Liver (tissue), 7 donors: ENCODE measurements at regions not wholly inside any gene's neighbourhood (a gene's known extent, or its start where the extent isn't known, plus 50 kb on each side); places are given as distances from the start of the nearest gene placed in this dataset.

ENCODE experiments used
- DNase-seq: peaks from one replicate; pipeline ENCODE4 v3.0.0-alpha.2; 2017; ENCODE audit warnings: low spot score
- H3K27ac ChIP-seq, 2 donors: one replicate each; pipeline ENCODE4 v1.7.0; 2013; ENCODE audit warnings: inconsistent platforms in 2 of 2, low read length in 2 of 2, control low read depth in 1 of 2, low read depth in 1 of 2, mild to moderate bottlenecking in 1 of 2
- H3K27me3 ChIP-seq, 4 donors: one replicate each; pipeline versions ENCODE4 v1.6.1 to v1.7.0; 2013; ENCODE audit warnings: low read length in 3 of 4, inconsistent platforms in 1 of 4, mild to moderate bottlenecking in 1 of 4, moderate library complexity in 1 of 4; ENCODE audit not compliant: control insufficient read depth in 4 of 4, insufficient read depth in 4 of 4
- H3K36me3 ChIP-seq, 4 donors: one replicate each; pipeline versions ENCODE4 v1.6.1 to v1.7.0; 2013; ENCODE audit warnings: low read length in 3 of 4, mild to moderate bottlenecking in 3 of 4, low read depth in 1 of 4, moderate library complexity in 1 of 4; ENCODE audit not compliant: control insufficient read depth in 4 of 4, insufficient read depth in 3 of 4
- H3K4me1 ChIP-seq, 4 donors: one replicate each; pipeline versions ENCODE4 v1.6.1 to v1.7.0; 2013; ENCODE audit warnings: low read length in 3 of 4, mild to moderate bottlenecking in 3 of 4, moderate library complexity in 1 of 4; ENCODE audit not compliant: control insufficient read depth in 4 of 4, insufficient read depth in 4 of 4
- H3K4me3 ChIP-seq, 3 donors: one replicate each; pipeline versions ENCODE4 v1.6.1 to v1.7.0; 2013; ENCODE audit warnings: low read length in 3 of 3, control low read depth in 1 of 3, low read depth in 1 of 3, mild to moderate bottlenecking in 1 of 3
- H3K9ac ChIP-seq, 2 donors: one replicate each; pipeline ENCODE4 v1.7.0; 2013; ENCODE audit warnings: low read length in 2 of 2, mild to moderate bottlenecking in 2 of 2, moderate library complexity in 2 of 2, control low read depth in 1 of 2, low read depth in 1 of 2
- H3K9me3 ChIP-seq, 4 donors: one replicate each; pipeline versions ENCODE4 v1.6.1 to v1.7.0; 2013; ENCODE audit warnings: low read length in 3 of 4; ENCODE audit not compliant: control insufficient read depth in 4 of 4
- EGR1 ChIP-seq, 2 donors: IDR thresholded peaks; 2 replicates each; pipeline ENCODE4 v1.6.1; 2016 to 2018; ENCODE audit warnings: antibody characterized with exemption in 2 of 2, low read depth in 2 of 2
- FOXA2 ChIP-seq: IDR thresholded peaks from 2 replicates; pipeline ENCODE4 v1.6.1; 2016; ENCODE audit warnings: antibody characterized with exemption
- GABPA ChIP-seq, 2 donors: IDR thresholded peaks in 1 of 2; conservative IDR thresholded peaks in 1 of 2; 2 replicates each; pipeline ENCODE4 v1.6.1; 2016; ENCODE audit warnings: antibody characterized with exemption in 2 of 2, mild to moderate bottlenecking in 1 of 2, moderate library complexity in 1 of 2
- HNF4A ChIP-seq, 2 donors: conservative IDR thresholded peaks; 2 replicates each; pipeline ENCODE4 v1.6.1; 2016; ENCODE audit warnings: antibody characterized with exemption in 2 of 2, mild to moderate bottlenecking in 2 of 2
- HNF4G ChIP-seq: IDR thresholded peaks from 2 replicates; pipeline ENCODE4 v1.6.1; 2016; ENCODE audit warnings: antibody characterized with exemption
- JUND ChIP-seq, 2 donors: IDR thresholded peaks; 2 replicates each; pipeline ENCODE4 v1.6.1; 2016; ENCODE audit warnings: antibody characterized with exemption in 2 of 2
- NR2F2 ChIP-seq: IDR thresholded peaks from 2 replicates; pipeline ENCODE4 v1.6.1; 2016; ENCODE audit warnings: antibody characterized with exemption
- RAD21 ChIP-seq, 2 donors: IDR thresholded peaks; 2 replicates each; pipeline ENCODE4 v1.6.1; 2016; ENCODE audit warnings: antibody characterized with exemption in 2 of 2, mild to moderate bottlenecking in 2 of 2
- RXRA ChIP-seq, 2 donors: IDR thresholded peaks; 2 replicates each; pipeline ENCODE4 v1.6.1; 2017 to 2018; ENCODE audit warnings: antibody characterized with exemption in 2 of 2, mild to moderate bottlenecking in 1 of 2
- TAF1 ChIP-seq: conservative IDR thresholded peaks from 2 replicates; pipeline ENCODE4 v1.6.1; 2016; ENCODE audit warnings: antibody characterized with exemption, mild to moderate bottlenecking
- YY1 ChIP-seq: IDR thresholded peaks from 2 replicates; pipeline ENCODE4 v1.6.1; 2016; ENCODE audit warnings: antibody characterized with exemption, mild to moderate bottlenecking
- WGBS: extraction: QIAGEN DNeasy Blood & Tissue Kit; methylation state at CpG from one replicate; pipeline ENCODE4 v1.1.7; 2013; 5-methylcytosine and 5-hydroxymethylcytosine counted together
- TF ChIP-seq, protein P1 (sequence below): IDR thresholded peaks from 2 replicates; pipeline ENCODE4 v1.6.1; 2016; ENCODE audit warnings: antibody characterized with exemption
- TF ChIP-seq, protein P2 (sequence below): IDR thresholded peaks from 2 replicates; pipeline ENCODE4 v1.6.1; 2016; ENCODE audit warnings: antibody characterized with exemption
- TF ChIP-seq, protein P3 (sequence below): IDR thresholded peaks from 2 replicates; pipeline ENCODE4 v1.6.1; 2016; ENCODE audit warnings: antibody characterized with exemption
- TF ChIP-seq, protein P4 (sequence below): IDR thresholded peaks from 2 replicates; pipeline ENCODE4 v1.6.1; 2016; ENCODE audit warnings: antibody characterized with exemption, mild to moderate bottlenecking
- donor health status: healthy.
- donor health status: healthy.
- donor health status: healthy.
- donor health status: healthy.

DNA sequence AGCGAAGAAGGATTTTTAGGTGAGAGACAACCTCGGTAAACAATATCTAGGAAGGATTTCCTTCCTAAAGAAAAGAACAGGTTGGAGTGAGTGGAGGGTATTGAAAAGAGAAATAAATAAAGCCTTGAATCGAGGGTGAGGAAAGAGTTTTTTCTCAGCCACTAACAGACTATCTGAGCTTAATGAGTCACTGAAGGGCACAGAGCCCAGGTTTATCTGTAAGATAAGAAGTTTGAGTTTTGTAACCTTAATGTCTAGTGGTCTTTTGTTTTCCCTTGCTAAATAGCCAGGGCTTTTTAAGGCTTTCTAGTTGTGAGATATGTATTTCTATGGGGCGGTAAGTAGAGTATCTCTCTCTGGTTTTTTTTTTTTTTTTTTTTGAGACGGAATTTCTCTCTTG is 394.5 kb upstream of the KIRREL3 start:
- no peak overlapping the region for H3K9ac ChIP-seq
- H3K4me3 ChIP-seq: no peak overlapping the region
- no peak overlapping the region for H3K27ac ChIP-seq
- WGBS: 81% methylated on average over 5 of the region's 5 CpGs
- DNase-seq: no peak
- no peaks in the 10 kb centered on the region for H3K9me3 ChIP-seq
- H3K36me3 ChIP-seq: no peaks in the 10 kb centered on the region
- TF ChIP-seq, protein P1, sequence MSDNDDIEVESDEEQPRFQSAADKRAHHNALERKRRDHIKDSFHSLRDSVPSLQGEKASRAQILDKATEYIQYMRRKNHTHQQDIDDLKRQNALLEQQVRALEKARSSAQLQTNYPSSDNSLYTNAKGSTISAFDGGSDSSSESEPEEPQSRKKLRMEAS: no peak
- peaks cover 0 to 8% (median 0%) of the 10 kb centered on the region in 4 donors for H3K27me3 ChIP-seq
- no peaks in the 10 kb centered on the region for H3K4me1 ChIP-seq

DNA sequence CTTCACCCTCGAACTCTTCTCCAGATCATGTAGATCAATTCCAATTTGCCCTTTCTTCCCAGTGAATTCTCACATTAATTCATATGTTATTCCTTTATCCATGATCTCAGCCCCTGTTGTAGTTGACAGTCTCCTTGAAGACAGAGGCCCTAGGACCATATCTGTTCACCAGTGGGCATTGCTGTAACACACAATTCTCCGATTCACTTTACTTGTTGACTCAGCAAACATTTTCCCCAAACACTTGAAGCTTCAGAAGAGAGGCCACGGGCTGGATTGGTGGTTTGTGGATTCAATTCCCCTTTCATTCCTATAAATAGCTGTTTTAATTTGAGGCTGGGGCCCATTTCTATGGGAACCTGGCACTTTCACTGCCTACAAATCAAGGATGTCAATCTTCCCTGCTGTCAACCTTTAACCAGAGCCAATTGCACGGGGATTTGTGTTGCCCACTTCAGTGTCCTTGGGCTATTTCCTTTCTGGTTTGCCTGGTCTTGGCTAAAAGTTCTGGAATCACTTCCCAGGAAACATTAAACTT is 393.0 kb upstream of the KIRREL3 start:
- Histone ChIP-seq H3K4me1 (no peaks in the 10 kb centered on the region), H3K27ac (no peak overlapping the region), H3K36me3 (no peaks in the 10 kb centered on the region), H3K9me3 (no peaks in the 10 kb centered on the region), H3K27me3 (peaks cover 0 to 5% (median 0%) of the 10 kb centered on the region in 4 donors), H3K9ac (no peak overlapping the region), H3K4me3 (no peak overlapping the region)
- 55% methylated on average over 4 of the region's 4 CpGs for WGBS
- TF ChIP-seq FOXA2 (no peak), RXRA (IDR thresholded peaks at IDR 0.05) (no peak), EGR1 (IDR thresholded peaks at IDR 0.05; ENCODE audit: low read depth in 2 of 2) (no peak), HNF4G (no peak), JUND (IDR thresholded peaks at IDR 0.05) (no peak), TAF1 (no peak), GABPA (IDR thresholded peaks at IDR 0.05 in 1 of 2, conservative IDR thresholded peaks at IDR 0.05 in 1 of 2) (no peak), HNF4A (conservative IDR thresholded peaks at IDR 0.05) (no peak), RAD21 (IDR thresholded peaks at IDR 0.05) (no peak)
- TF ChIP-seq, protein P2, sequence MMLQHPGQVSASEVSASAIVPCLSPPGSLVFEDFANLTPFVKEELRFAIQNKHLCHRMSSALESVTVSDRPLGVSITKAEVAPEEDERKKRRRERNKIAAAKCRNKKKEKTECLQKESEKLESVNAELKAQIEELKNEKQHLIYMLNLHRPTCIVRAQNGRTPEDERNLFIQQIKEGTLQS: no peak
- TF ChIP-seq, protein P3, sequence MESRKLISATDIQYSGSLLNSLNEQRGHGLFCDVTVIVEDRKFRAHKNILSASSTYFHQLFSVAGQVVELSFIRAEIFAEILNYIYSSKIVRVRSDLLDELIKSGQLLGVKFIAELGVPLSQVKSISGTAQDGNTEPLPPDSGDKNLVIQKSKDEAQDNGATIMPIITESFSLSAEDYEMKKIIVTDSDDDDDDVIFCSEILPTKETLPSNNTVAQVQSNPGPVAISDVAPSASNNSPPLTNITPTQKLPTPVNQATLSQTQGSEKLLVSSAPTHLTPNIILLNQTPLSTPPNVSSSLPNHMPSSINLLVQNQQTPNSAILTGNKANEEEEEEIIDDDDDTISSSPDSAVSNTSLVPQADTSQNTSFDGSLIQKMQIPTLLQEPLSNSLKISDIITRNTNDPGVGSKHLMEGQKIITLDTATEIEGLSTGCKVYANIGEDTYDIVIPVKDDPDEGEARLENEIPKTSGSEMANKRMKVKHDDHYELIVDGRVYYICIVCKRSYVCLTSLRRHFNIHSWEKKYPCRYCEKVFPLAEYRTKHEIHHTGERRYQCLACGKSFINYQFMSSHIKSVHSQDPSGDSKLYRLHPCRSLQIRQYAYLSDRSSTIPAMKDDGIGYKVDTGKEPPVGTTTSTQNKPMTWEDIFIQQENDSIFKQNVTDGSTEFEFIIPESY: no peak
- no peak for DNase-seq

DNA sequence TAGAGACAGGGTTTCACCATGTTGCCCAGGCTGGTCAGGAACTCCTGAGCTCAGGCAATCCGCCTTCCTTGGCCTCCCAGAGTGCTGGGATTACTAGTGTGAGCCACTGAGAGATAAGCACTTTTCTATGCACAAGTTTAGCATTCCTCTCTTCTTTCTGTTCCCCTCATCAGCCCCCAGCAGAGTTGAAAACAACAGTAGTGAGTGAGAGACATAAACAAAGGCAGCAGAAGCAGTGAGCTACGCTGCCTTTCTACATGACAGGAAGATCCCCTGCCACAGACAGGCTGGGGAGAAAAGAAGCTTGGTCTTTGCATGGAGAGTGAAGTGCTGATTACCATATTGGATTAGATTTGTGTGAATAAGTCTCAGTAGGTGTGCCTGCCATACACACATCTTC is 392.0 kb upstream of the KIRREL3 start:
- no peak for DNase-seq
- no peaks in the 10 kb centered on the region for H3K4me1 ChIP-seq
- no peaks in the 10 kb centered on the region for H3K36me3 ChIP-seq
- peaks cover 0 to 1% (median 0%) of the 10 kb centered on the region in 4 donors for H3K9me3 ChIP-seq
- no peak overlapping the region for H3K9ac ChIP-seq
- H3K4me3 ChIP-seq: no peak overlapping the region
- TF ChIP-seq, protein P2: no peak
- TF ChIP-seq, protein P1: no peak
- TF ChIP-seq FOXA2 (no peak), NR2F2 (no peak), RXRA (IDR thresholded peaks at IDR 0.05) (no peak), TAF1 (no peak), RAD21 (IDR thresholded peaks at IDR 0.05) (no peak), YY1 (no peak)
- TF ChIP-seq, protein P3: no peak
- TF ChIP-seq, protein P4, sequence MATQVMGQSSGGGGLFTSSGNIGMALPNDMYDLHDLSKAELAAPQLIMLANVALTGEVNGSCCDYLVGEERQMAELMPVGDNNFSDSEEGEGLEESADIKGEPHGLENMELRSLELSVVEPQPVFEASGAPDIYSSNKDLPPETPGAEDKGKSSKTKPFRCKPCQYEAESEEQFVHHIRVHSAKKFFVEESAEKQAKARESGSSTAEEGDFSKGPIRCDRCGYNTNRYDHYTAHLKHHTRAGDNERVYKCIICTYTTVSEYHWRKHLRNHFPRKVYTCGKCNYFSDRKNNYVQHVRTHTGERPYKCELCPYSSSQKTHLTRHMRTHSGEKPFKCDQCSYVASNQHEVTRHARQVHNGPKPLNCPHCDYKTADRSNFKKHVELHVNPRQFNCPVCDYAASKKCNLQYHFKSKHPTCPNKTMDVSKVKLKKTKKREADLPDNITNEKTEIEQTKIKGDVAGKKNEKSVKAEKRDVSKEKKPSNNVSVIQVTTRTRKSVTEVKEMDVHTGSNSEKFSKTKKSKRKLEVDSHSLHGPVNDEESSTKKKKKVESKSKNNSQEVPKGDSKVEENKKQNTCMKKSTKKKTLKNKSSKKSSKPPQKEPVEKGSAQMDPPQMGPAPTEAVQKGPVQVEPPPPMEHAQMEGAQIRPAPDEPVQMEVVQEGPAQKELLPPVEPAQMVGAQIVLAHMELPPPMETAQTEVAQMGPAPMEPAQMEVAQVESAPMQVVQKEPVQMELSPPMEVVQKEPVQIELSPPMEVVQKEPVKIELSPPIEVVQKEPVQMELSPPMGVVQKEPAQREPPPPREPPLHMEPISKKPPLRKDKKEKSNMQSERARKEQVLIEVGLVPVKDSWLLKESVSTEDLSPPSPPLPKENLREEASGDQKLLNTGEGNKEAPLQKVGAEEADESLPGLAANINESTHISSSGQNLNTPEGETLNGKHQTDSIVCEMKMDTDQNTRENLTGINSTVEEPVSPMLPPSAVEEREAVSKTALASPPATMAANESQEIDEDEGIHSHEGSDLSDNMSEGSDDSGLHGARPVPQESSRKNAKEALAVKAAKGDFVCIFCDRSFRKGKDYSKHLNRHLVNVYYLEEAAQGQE: no peak
- H3K27ac ChIP-seq: no peak overlapping the region
- H3K27me3 ChIP-seq: peaks cover 0 to 5% (median 0%) of the 10 kb centered on the region in 4 donors
- WGBS: 71% methylated on average over 2 of the region's 2 CpGs
